Activated naive CD8-positive, alpha-beta T cell treated with anti-CD3 and anti-CD28 coated beads for 36 hours (primary cell): ENCODE measurements at regions not wholly inside any gene's neighbourhood (a gene's known extent, or its start where the extent isn't known, plus 50 kb on each side); places are given as distances from the start of the nearest gene placed in this dataset.
A peak's percentile ranks its signal among the peaks of the same experiment; 100 is the strongest.

Source experiments
- DNase-seq: peaks from one replicate; pipeline ENCODE4 v3.0.0; 2021
- H3K27ac Mint-ChIP-seq: one replicate; pipeline ENCODE4 v1.8.0; 2022; ENCODE audit warnings: mild to moderate bottlenecking, moderate library complexity, mixed read lengths
- H3K27me3 Mint-ChIP-seq: one replicate; pipeline ENCODE4 v1.8.0; 2022; ENCODE audit warnings: mild to moderate bottlenecking, mixed read lengths
- H3K36me3 Mint-ChIP-seq: one replicate; pipeline ENCODE4 v1.8.0; 2021; ENCODE audit warnings: mild to moderate bottlenecking, mixed read lengths
- H3K4me1 Mint-ChIP-seq: one replicate; pipeline ENCODE4 v1.8.0; 2021; ENCODE audit warnings: mixed read lengths
- H3K4me3 Mint-ChIP-seq: one replicate; pipeline ENCODE4 v1.8.0; 2022; ENCODE audit warnings: mild to moderate bottlenecking, moderate library complexity, mixed read lengths
- H3K9me3 Mint-ChIP-seq: one replicate; pipeline ENCODE4 v1.8.0; 2022; ENCODE audit warnings: mixed read lengths

DNA sequence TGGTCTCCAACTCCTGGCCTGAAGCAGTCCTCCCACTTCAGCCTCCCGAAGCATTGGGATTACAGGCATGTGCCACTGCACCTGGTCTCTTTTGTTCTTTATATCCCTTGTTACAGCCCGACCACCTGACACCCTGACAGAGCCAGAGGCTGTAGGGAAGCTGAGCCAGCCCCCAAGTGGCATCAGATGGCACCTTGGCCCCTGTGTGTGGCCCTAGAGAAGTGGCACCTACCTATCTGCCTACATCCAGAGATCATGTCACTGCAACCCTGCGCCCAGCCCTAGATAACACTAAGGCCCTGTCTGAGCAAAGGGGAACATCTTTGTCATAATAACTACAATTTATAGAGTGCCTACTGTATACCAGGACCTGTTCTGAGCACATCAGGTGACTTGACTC is 235.0 kb downstream of the AACS start:
- H3K9me3 Mint-ChIP-seq, result no peaks in the 10 kb centered on the region
- no peak for DNase-seq
- no peaks in the 10 kb centered on the region for H3K4me1 Mint-ChIP-seq
- H3K36me3 Mint-ChIP-seq, result no peaks in the 10 kb centered on the region
- no peak overlapping the region for H3K4me3 Mint-ChIP-seq
- no peak overlapping the region for H3K27ac Mint-ChIP-seq
- peaks cover 10% of the 10 kb centered on the region for H3K27me3 Mint-ChIP-seq

DNA sequence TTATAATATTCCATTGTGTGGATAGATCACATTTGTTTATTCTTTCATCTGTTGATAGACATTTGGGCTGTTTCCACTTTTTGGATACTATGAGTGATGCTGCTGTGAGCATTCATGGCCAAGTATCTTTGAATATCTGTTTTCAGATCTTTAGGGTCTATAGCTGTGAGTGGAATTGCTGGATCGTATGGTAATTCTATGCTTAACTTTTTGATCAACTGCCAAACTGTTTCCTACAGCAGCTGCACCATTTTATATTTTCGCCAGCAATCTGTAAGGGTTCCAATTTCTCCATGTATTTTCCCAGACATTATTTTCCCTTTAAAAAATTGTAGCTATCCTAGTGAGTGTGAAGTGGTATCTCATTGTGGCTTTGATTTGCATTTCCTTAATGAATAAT is 238.1 kb downstream of the AACS start:
- Mint-ChIP-seq H3K4me3 (no peak overlapping the region), H3K36me3 (no peaks in the 10 kb centered on the region), H3K27me3 (no peaks in the 10 kb centered on the region), H3K27ac (no peak overlapping the region), H3K9me3 (no peaks in the 10 kb centered on the region), H3K4me1 (no peaks in the 10 kb centered on the region)
- DNase-seq, result no peak

DNA sequence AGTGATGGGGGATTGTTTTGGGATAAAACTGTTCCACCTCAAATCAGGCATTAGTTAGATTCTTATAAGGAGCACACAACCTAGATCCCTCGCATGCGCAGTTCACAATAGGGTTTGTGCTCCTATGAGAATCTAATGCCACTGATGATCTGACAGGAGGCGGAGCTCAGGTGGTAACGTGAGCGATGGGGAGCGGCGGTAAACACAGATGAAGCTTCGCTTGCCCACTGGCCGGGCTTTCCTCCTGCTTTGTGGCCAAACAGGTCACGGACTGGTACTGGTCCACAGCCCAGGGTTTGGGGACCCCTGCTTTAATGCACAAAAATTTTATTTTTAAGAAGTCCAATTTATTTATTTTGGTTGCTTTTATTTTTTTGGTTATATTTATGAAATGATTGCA is 238.8 kb downstream of the AACS start:
- H3K36me3 Mint-ChIP-seq, result no peaks in the 10 kb centered on the region
- DNase-seq, result no peak
- H3K4me3 Mint-ChIP-seq, result no peak overlapping the region
- H3K9me3 Mint-ChIP-seq, result no peaks in the 10 kb centered on the region
- no peaks in the 10 kb centered on the region for H3K4me1 Mint-ChIP-seq
- H3K27ac Mint-ChIP-seq, result no peak overlapping the region
- H3K27me3 Mint-ChIP-seq, result no peaks in the 10 kb centered on the region

DNA sequence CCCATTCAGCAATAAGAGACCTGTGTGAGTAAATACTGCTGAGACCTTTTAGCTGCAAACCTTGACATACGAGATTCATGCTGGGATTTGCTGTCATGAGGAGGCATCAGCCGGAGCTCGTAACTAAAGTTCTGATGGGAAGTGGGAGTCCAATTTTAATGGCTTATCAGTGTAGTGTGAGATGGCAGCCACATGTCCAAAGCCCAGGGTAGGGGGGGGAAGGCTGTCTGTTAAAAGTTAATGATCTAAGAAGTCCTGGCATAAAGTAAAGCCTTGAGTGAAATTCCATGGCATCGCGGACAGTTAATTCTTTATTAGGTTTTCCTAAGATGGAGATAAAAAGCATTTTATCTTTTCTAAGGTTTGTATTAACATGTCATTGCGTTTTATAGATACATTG is 240.0 kb downstream of the AACS start:
- no peak for DNase-seq
- H3K4me1 Mint-ChIP-seq, result no peaks in the 10 kb centered on the region
- H3K4me3 Mint-ChIP-seq, result no peak overlapping the region
- no peaks in the 10 kb centered on the region for H3K36me3 Mint-ChIP-seq
- no peak overlapping the region for H3K27ac Mint-ChIP-seq
- H3K27me3 Mint-ChIP-seq, result no peaks in the 10 kb centered on the region
- no peaks in the 10 kb centered on the region for H3K9me3 Mint-ChIP-seq

DNA sequence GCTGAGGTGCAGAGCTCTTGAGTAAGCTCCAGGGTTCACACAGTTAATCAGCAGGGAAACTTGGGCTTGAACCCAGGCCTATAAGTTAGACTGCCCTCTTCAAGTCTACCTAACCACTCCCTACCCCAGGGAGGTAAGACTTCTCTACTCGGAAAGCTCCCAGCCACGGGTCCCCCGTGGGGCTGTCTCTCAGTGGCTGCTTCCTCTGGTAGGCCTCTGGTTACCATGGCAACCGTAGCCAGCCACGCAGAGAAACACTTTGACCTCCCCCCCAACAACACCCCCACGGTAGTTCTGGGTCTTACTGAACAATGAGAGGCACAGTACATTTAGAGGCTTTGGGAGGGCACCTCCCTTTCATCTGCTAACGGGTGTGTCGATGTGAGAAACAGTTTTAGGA is 245.2 kb downstream of the AACS start:
- Mint-ChIP-seq H3K27me3 (peaks cover 12% of the 10 kb centered on the region), H3K4me3 (no peak overlapping the region), H3K9me3 (no peaks in the 10 kb centered on the region), H3K27ac (no peak overlapping the region), H3K4me1 (no peaks in the 10 kb centered on the region), H3K36me3 (no peaks in the 10 kb centered on the region)
- DNase-seq, result no peak

DNA sequence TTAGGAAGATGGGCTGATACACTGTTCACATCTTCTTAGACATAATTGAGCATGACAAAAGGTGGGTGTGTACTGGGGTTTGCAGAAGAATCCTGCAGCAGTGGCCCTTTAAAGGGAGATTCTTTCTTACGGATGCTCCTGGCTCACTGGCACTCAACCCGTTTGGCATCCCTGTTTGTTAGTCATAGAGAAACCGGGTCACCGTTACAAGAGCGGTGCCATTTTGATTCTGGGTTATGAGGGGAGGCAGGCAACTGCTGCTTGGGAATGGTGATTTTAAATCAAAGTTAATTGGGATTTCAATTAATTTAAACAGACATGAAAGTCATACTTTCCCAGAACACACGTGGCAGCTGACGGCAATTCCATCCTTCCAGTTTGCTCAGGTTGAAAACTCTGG is 245.8 kb downstream of the AACS start:
- Mint-ChIP-seq H3K4me3 (no peak overlapping the region), H3K4me1 (no peaks in the 10 kb centered on the region), H3K27ac (no peak overlapping the region), H3K27me3 (peaks cover 16% of the 10 kb centered on the region), H3K36me3 (no peaks in the 10 kb centered on the region), H3K9me3 (no peaks in the 10 kb centered on the region)
- DNase-seq, result no peak

DNA sequence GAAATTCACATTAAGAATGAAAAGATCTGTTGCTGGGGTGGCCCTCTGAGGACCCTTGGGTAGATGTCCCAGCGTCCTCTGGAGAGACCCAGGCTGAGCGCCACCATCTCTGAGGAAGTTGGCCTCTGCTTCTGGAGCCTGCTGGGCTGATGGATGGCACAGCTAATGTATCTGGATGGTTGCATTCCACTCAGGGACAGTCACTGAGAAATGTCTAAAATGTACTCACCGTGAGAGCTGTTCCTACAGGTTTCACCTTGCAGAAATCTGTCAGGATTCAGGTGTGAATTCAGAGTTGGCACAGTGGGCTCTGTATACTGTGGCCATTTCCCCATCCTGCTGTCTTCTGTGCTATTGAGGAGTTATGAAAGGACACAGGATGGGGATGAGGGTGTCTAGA is 247.2 kb downstream of the AACS start:
- Mint-ChIP-seq H3K4me3 (no peak overlapping the region), H3K4me1 (no peaks in the 10 kb centered on the region), H3K36me3 (no peaks in the 10 kb centered on the region), H3K9me3 (no peaks in the 10 kb centered on the region), H3K27ac (no peak overlapping the region), H3K27me3 (peaks cover 22% of the 10 kb centered on the region)
- no peak for DNase-seq

DNA sequence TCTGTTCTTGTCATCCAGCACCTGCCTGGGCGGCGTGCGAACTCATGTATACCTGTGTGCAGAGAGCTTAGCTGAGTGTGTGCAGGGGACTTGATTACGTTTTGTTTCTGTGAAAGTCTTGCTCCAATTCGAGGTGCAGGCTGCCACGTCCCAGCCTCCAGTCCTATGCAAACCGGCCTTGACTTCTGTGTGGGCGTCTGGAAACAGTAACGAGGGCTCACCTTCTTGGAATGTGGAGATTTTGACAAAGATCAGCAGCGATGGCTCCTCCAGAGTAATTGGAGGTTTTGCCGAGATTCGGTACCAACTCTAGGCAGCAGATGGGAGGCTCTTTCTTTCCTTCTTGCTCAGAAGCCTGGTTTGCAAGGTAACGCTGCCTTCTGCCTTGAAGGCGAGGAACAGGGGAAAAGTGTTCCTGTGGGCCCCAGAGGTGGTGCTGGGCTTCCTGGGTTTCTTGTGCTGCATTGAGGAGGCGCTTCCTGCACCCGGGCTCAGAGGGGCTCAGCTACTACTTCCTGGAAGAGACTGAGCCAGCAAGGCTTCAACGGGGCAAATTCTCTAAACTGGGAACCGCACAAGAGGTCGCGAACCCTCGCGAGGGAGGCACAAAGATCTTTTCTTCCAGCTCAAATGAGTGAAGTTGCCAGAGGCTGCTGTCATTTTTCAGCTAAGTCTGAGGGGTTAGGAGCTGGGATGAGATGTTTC is 249.0 kb downstream of the AACS start:
- no peak overlapping the region for H3K27ac Mint-ChIP-seq
- peaks cover 22% of the 10 kb centered on the region for H3K27me3 Mint-ChIP-seq
- DNase-seq, result no peak
- H3K4me3 Mint-ChIP-seq, result no peak overlapping the region
- no peaks in the 10 kb centered on the region for H3K4me1 Mint-ChIP-seq
- no peaks in the 10 kb centered on the region for H3K9me3 Mint-ChIP-seq
- H3K36me3 Mint-ChIP-seq, result no peaks in the 10 kb centered on the region

DNA sequence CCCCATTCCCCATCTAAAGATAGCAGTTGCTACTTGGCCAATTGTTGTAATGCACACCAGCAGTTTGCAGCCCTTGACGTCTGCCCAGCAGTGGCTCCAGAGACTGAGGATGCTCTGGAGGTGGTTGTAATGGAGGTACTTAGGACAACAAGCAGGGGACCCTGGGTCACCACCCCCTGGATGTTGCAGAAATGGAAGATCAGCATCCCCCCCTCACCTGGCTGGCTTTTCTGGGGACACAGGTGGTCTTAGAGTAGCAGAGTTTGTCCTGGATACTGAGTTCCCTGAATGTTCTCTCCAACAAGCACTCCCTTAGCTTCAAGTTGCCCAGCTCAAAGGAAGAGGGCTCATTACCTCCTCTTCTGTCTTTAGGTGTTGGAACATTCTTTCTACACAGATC is 250.5 kb downstream of the AACS start:
- DNase-seq, result no peak

DNA sequence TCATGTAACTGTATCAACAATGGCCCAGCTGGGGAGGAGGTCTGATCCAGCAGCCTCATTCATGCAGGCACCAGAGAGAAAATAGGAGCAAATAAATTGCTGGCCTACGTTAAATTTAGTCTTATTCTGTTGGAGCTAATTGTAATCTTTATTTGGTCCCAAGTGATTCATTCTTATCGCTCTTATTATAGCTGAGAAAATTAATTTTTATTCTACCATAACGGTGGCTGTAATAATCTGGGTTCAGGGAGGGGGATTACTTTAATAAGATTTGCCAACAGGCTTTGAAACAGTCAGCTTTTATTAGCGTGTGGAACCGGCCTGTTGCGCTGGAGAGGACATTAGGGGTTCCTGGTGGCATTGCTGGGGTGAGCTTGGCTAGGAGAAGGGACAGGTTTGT is 254.9 kb downstream of the AACS start:
- no peak overlapping the region for H3K4me3 Mint-ChIP-seq
- H3K36me3 Mint-ChIP-seq, result no peaks in the 10 kb centered on the region

More for the DNA sequence above, 250.5 kb downstream of the AACS start:
- Mint-ChIP-seq H3K27ac (no peak overlapping the region), H3K9me3 (no peaks in the 10 kb centered on the region), H3K4me1 (no peaks in the 10 kb centered on the region), H3K27me3 (peaks cover 22% of the 10 kb centered on the region), H3K36me3 (no peaks in the 10 kb centered on the region), H3K4me3 (no peak overlapping the region)

DNA sequence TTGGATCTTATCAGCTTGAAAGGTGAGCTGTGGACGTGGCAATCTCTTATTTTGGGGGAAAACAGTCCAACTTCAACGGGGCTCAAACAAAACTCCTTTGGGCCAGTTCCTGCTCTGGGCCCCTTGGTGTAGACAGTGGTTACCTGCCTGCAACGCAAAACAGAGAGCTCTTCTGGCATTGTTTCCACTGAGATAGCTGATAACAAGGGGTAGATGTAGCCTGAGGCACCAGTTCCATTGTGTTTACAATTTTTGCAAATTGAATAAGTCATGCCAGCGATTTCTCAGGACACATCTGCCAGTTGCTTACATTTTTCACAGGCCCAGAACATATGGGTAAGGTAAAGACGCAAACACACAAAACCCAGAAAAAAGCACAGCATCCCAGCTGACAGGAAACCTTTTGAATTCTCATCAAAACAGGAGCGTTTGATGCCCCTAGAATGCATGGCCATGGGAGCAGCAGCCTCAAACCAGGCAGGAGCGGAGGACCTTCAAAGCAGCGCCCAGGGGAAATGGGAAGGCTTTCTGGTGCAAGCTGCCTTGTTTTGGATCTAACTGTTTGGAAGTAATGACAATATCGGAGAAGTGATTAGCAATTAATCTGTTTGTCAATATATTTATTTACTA is 259.7 kb downstream of the AACS start:
- Mint-ChIP-seq H3K36me3 (no peaks in the 10 kb centered on the region), H3K27me3 (peaks cover 14% of the 10 kb centered on the region), H3K27ac (no peak overlapping the region), H3K4me3 (no peak overlapping the region), H3K9me3 (no peaks in the 10 kb centered on the region), H3K4me1 (no peaks in the 10 kb centered on the region)
- DNase-seq, result no peak

More for the DNA sequence above, 254.9 kb downstream of the AACS start:
- DNase-seq, result no peak
- Mint-ChIP-seq H3K4me1 (no peaks in the 10 kb centered on the region), H3K9me3 (no peaks in the 10 kb centered on the region), H3K27ac (no peak overlapping the region), H3K27me3 (peaks cover 10% of the 10 kb centered on the region)

DNA sequence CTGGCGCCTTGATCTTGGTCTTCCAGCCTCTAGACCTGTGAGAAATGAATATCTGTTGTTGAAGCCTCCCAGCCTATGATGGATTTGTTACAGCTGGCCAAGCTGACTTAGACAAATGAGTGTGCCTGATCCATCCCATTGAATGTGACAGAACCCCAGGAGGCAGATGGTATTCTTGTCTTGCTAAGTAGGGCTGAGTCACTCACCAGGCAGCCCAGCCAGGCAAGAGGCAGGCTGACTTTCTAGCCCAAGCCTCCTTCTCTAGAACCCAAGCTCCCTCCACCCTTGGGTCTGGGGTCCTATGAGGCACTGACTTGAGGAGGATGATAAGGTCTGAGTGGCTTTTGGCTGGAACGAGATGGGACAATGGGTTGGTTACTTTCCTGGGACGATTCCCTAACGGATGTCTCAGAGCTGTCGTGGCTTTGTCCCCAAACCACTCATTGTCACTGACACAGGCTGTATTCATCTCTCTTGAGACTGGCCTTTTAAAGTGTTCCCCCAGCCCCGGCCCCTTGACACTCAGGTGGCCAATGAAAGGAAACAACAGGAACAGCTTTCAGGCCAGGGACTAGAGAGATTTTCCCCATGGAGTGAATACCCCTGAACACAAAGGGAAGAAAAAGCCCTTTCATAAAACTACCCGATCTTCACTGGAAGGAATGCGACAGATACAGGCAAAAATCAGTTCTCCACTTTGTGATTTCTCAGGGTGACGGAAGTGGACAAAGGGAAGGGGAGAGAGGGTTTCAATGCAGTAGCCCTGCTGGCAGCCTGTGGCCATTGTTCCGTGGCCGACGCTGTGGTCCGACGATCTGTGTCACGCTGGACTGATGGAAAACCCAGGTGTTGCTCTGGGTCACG is 264.2 kb downstream of the AACS start:
- no peak for DNase-seq
- Mint-ChIP-seq H3K36me3 (no peaks in the 10 kb centered on the region), H3K4me3 (no peak overlapping the region)

DNA sequence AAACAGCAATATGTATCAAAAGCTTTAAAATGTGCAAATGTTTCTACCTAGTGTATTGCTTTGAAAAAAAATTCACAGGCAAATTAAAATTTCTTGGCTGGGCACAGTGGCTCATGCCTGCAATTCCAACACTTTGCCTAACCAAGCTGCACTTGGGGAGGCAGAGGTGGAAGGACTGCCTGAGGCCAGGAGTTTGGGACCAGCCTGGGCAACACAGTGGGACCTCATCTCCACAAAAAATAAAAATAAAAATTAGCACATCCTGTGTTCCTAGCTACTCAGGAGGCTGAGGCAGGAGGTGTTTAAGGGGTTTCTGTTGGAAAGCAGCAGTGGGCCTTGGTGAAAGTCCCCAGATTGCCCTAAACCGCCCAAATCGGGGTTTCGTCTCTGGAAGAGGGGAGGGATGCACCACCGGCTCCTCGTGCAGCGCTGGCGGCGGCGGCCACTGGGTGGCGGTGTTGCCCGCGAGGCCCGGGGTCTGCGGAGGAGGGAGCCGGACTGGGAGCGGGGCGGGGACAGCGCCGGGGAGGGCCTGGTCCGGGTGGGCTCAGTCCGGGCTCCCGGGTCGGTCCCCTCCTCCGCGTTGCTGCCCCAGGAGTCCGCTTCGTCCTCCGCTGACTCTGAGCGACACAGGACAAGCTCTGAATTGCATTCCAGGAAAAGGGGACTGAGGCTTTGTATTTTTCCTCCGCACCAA is 265.6 kb downstream of the AACS start:
- peaks cover 33% of the 10 kb centered on the region for H3K27me3 Mint-ChIP-seq
- H3K9me3 Mint-ChIP-seq, result no peaks in the 10 kb centered on the region
- no peak overlapping the region for H3K27ac Mint-ChIP-seq
- no peaks in the 10 kb centered on the region for H3K4me1 Mint-ChIP-seq
- no peak overlapping the region for H3K4me3 Mint-ChIP-seq
- DNase-seq, result peak; percentile 66
- H3K36me3 Mint-ChIP-seq, result no peaks in the 10 kb centered on the region

More for the DNA sequence above, 264.2 kb downstream of the AACS start:
- H3K27me3 Mint-ChIP-seq, result peaks cover 33% of the 10 kb centered on the region
- H3K9me3 Mint-ChIP-seq, result no peaks in the 10 kb centered on the region
- no peak overlapping the region for H3K27ac Mint-ChIP-seq
- H3K4me1 Mint-ChIP-seq, result no peaks in the 10 kb centered on the region

DNA sequence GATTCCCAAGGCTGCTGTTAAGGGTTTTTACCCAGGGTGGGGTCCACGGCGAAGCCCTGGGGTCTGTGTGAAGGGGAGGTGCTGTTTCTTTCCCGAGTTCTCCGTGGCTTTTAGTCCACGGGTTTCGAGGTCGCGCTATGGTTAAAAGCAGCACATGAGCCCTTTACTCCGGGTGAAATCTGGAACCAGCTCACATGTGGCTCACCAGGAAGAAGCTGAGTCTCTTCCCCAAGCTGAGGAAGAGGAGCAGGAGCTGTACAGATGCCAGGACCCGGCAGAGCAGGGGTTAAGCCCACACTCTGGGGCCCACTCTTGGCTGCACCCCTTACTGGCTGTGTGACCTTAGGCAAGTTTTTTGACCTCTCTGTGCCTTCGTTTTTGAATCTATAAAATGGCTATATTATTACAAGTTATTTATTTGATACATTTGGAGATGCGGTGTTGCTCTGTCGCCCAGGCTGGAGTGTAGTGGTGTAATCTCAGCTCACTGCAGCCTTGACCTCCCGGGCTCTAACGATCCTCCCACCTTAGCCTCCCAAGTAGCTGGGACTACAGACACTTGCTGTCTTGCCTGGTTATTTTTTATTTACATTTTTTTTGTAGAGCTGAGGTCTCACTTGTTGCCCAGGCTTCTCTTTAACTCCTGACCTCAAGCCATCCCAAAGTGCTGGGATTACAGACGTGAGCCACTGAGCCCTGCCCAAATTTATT is 266.3 kb downstream of the AACS start:
- no peak for DNase-seq
- H3K9me3 Mint-ChIP-seq, result no peaks in the 10 kb centered on the region
- H3K36me3 Mint-ChIP-seq, result no peaks in the 10 kb centered on the region
- H3K4me1 Mint-ChIP-seq, result no peaks in the 10 kb centered on the region
- H3K27ac Mint-ChIP-seq, result no peak overlapping the region
- H3K4me3 Mint-ChIP-seq, result no peak overlapping the region
- peaks cover 33% of the 10 kb centered on the region for H3K27me3 Mint-ChIP-seq
